HL-60 (cell line): ENCODE measurements at regions not wholly inside any gene's neighbourhood (a gene's known extent, or its start where the extent isn't known, plus 50 kb on each side); places are given as distances from the start of the nearest gene placed in this dataset.
"Not testable (repeated sequence)": the region's sequence is repeated elsewhere in the genome, so short reads cannot be mapped to it uniquely, and the experiment has no call there.

Experiments used
- DNase-seq, 2 experiments: peaks; one replicate each; pipeline ENCODE4 v3.0.0-alpha.2; 2010 to 2020; ENCODE audit warnings: low read depth in 1 of 2, low spot score in 1 of 2
- H3K27ac ChIP-seq: fragments of 250-450 bp; sonication (Bioruptor Pico); replicated peaks from 2 replicates; pipeline ENCODE4 v1.5.1; 2020; ENCODE audit warnings: mild to moderate bottlenecking, moderate library complexity
- H3K27me3 ChIP-seq: fragments of 250-450 bp; sonication (Bioruptor Pico); 2 replicates; pipeline ENCODE4 v1.5.1; 2021; ENCODE audit warnings: mild to moderate bottlenecking, moderate library complexity; ENCODE audit not compliant: insufficient read depth, poor library complexity, severe bottlenecking
- H3K4me3 ChIP-seq: replicated peaks from 2 replicates; pipeline ENCODE4 v1.5.1; 2011; ENCODE audit warnings: mild to moderate bottlenecking, control low read depth, low read length; ENCODE audit not compliant: insufficient read depth
- CTCF ChIP-seq: IDR thresholded peaks from one replicate; pipeline ENCODE4 v1.5.1; 2011; ENCODE audit warnings: low read length, control low read depth, inconsistent platforms; ENCODE audit not compliant: insufficient read depth
- GABPA ChIP-seq: IDR thresholded peaks from 2 replicates; pipeline ENCODE4 v1.6.1; 2012; ENCODE audit warnings: low read depth
- POLR2AphosphoS5 ChIP-seq: IDR thresholded peaks from 2 replicates; pipeline ENCODE4 v1.6.1; 2012; ENCODE audit warnings: low read depth
- REST ChIP-seq: IDR thresholded peaks from 2 replicates; pipeline ENCODE4 v1.6.1; 2012; ENCODE audit warnings: low read depth; ENCODE audit not compliant: insufficient replicate concordance
- SPI1 ChIP-seq: IDR thresholded peaks from 2 replicates; pipeline ENCODE4 v1.6.1; 2012; ENCODE audit warnings: low read depth, mild to moderate bottlenecking, borderline replicate concordance

GRCh38 chr6:105675715-105676397 lies 273.0 kb upstream of the PREP start:
- no peak overlapping the region for H3K4me3 ChIP-seq
- no peak for DNase-seq
- no peak for TF ChIP-seq CTCF
- no peak for TF ChIP-seq REST
- TF ChIP-seq GABPA: no peak
- H3K27me3 ChIP-seq: no peaks in the 10 kb centered on the region
- H3K27ac ChIP-seq: no peak overlapping the region

- peak; percentile 7; the same call in 1 of the 2 replicates for TF ChIP-seq SPI1
- DNase-seq: not testable (repeated sequence)
Measured at GRCh38 chr6:105672856-105673538, 270.1 kb upstream of the PREP start.

GRCh38 chr6:105669232-105669631 lies 266.4 kb upstream of the PREP start:
- Histone ChIP-seq H3K27ac (no peak overlapping the region), H3K27me3 (no peaks in the 10 kb centered on the region), H3K4me3 (no peak overlapping the region)
- TF ChIP-seq CTCF (no peak), POLR2AphosphoS5 (no peak)
- DNase-seq: no peak

More at GRCh38 chr6:105672856-105673538, 270.1 kb upstream of the PREP start:
- not testable (repeated sequence) for H3K27ac ChIP-seq, H3K4me3 ChIP-seq, H3K27me3 ChIP-seq

GRCh38 chr6:105667056-105667455 lies 264.2 kb upstream of the PREP start:
- TF ChIP-seq GABPA (no peak), POLR2AphosphoS5 (no peak), CTCF (no peak), SPI1 (no peak)
- Histone ChIP-seq H3K27ac (no peak overlapping the region), H3K4me3 (no peak overlapping the region), H3K27me3 (no peaks in the 10 kb centered on the region)
- no peak for DNase-seq

GRCh38 chr6:105664931-105665330 lies 262.0 kb upstream of the PREP start:
- no peaks in the 10 kb centered on the region for H3K27me3 ChIP-seq
- no peak for DNase-seq
- H3K27ac ChIP-seq: no peak overlapping the region
- TF ChIP-seq CTCF (no peak), POLR2AphosphoS5 (no peak), REST (no peak), SPI1 (no peak), GABPA (no peak)
- no peak overlapping the region for H3K4me3 ChIP-seq
